ENCODE measurements at regions not wholly inside any gene's neighbourhood (a gene's known extent, or its start where the extent isn't known, plus 50 kb on each side); places are given as distances from the start of the nearest gene placed in this dataset.

GRCh38 chr10:6729861-6730344 is 149.8 kb upstream of the PRKCQ start:
- 21 to 38% (median 34%) methylated on average over 7 of the region's 7 CpGs for WGBS, 3 donors
- DNase-seq, result no peak
- TF ChIP-seq POLR2A (IDR thresholded peaks at IDR 0.05) (no peak), CTCF (IDR thresholded peaks at IDR 0.05) (no peak), EP300 (IDR thresholded peaks at IDR 0.05) (no peak)
- Histone ChIP-seq H3K4me3 (no peak overlapping the region), H3K27me3 (no peaks in the 10 kb centered on the region), H3K36me3 (no peaks in the 10 kb centered on the region), H3K9me3 (no peaks in the 10 kb centered on the region), H3K4me1 (ENCODE audit: insufficient read depth) (no peaks in the 10 kb centered on the region), H3K27ac (no peak overlapping the region)
- intact Hi-C loops (cut with DNase I), result no loop called here

- H3K27ac ChIP-seq, result no peak overlapping the region
- H3K4me1 ChIP-seq (ENCODE audit: insufficient read depth), result no peaks in the 10 kb centered on the region
- no peaks in the 10 kb centered on the region for H3K9me3 ChIP-seq
- H3K36me3 ChIP-seq, result no peaks in the 10 kb centered on the region
- no peaks in the 10 kb centered on the region for H3K27me3 ChIP-seq
- no peak overlapping the region for H3K4me3 ChIP-seq
- DNase-seq, result no peak
- TF ChIP-seq EP300 (IDR thresholded peaks at IDR 0.05) (no peak), POLR2A (IDR thresholded peaks at IDR 0.05) (no peak), CTCF (IDR thresholded peaks at IDR 0.05) (no peak)
- intact Hi-C loops (cut with DNase I), result no loop called here
- WGBS, 3 donors, result 43 to 57% (median 44%) methylated on average over 6 of the region's 6 CpGs
Observed at GRCh38 chr10:6729071-6729774, 149.1 kb upstream of the PRKCQ start.

- WGBS, 3 donors, result 92 to 93% (median 92%) methylated on average over 3 of the region's 3 CpGs
- Histone ChIP-seq H3K4me1 (ENCODE audit: insufficient read depth) (no peaks in the 10 kb centered on the region), H3K9me3 (no peaks in the 10 kb centered on the region), H3K36me3 (no peaks in the 10 kb centered on the region), H3K4me3 (no peak overlapping the region), H3K27me3 (no peaks in the 10 kb centered on the region), H3K27ac (no peak overlapping the region)
- intact Hi-C loops (cut with DNase I), result no loop called here
- DNase-seq, result no peak
- TF ChIP-seq EP300 (IDR thresholded peaks at IDR 0.05) (no peak), POLR2A (IDR thresholded peaks at IDR 0.05) (no peak), CTCF (IDR thresholded peaks at IDR 0.05) (no peak)
Observed at GRCh38 chr10:6726924-6727323, 146.8 kb upstream of the PRKCQ start.

- H3K4me1 ChIP-seq (ENCODE audit: insufficient read depth), result no peaks in the 10 kb centered on the region
- H3K27me3 ChIP-seq, result no peaks in the 10 kb centered on the region
- no peak overlapping the region for H3K4me3 ChIP-seq
- H3K27ac ChIP-seq, result no peak overlapping the region
- no peak for TF ChIP-seq EP300 (IDR thresholded peaks at IDR 0.05)
- TF ChIP-seq CTCF (IDR thresholded peaks at IDR 0.05), result no peak
- no peak for TF ChIP-seq POLR2A (IDR thresholded peaks at IDR 0.05)
- H3K9me3 ChIP-seq, result no peaks in the 10 kb centered on the region
- no peaks in the 10 kb centered on the region for H3K36me3 ChIP-seq
- DNase-seq, result no peak
- intact Hi-C loops (cut with DNase I), result no loop called here
- WGBS, 3 donors, result 86 to 100% (median 90%) methylated on average over 1 of the region's 1 CpG
Observed at GRCh38 chr10:6722616-6723004, 142.5 kb upstream of the PRKCQ start.
